A673 (cell line): ENCODE measurements at regions not wholly inside any gene's neighbourhood (a gene's known extent, or its start where the extent isn't known, plus 50 kb on each side); places are given as distances from the start of the nearest gene placed in this dataset.

ENCODE experiments used
- BruUV-seq: library from RNA; stranded (reverse); fragments of 400-500 nt; replicated peaks from 2 replicates; lab custom pipeline; 2021; lab: Mats Ljungman, UMichigan
- CTCF ChIA-PET: fragments of 300-600 bp; sonication (Branson Sonifier 250); formaldehyde crosslinking; loops from one replicate; lab custom pipeline; 2022; ENCODE audit warnings: antibody characterized with exemption; lab: Charles Lee
- POLR2A ChIA-PET: fragments of 300-600 bp; sonication (Branson Sonifier 250); formaldehyde crosslinking; loops from one replicate; lab custom pipeline; 2022; ENCODE audit warnings: antibody characterized with exemption; ENCODE audit not compliant: low non-redundant PET; lab: Charles Lee
- DNase-seq: peaks from one replicate; pipeline ENCODE4 v3.0.0-alpha.2; 2015; ENCODE audit warnings: low spot score
- H3K27ac ChIP-seq: fragments of 200-600 bp; sonication (generic); 2 replicates; pipeline ENCODE4 v1.5.1; 2016; ENCODE audit warnings: mixed run types, low read depth, mild to moderate bottlenecking, mixed read lengths, antibody characterized with exemption, low read length; ENCODE audit not compliant: poor library complexity, severe bottlenecking
- H3K27me3 ChIP-seq: fragments of 200-600 bp; sonication (generic); replicated peaks from 2 replicates; pipeline ENCODE4 v1.6.1; 2017; ENCODE audit warnings: mixed run types, low read depth, mild to moderate bottlenecking, mixed read lengths, antibody characterized with exemption, low read length; ENCODE audit not compliant: insufficient read depth, poor library complexity
- H3K36me3 ChIP-seq: fragments of 200-600 bp; sonication (generic); 2 replicates; pipeline ENCODE4 v1.6.1; 2016; ENCODE audit warnings: mixed run types, mild to moderate bottlenecking, mixed read lengths, antibody characterized with exemption, low read length; ENCODE audit not compliant: insufficient read depth, poor library complexity, severe bottlenecking
- H3K4me1 ChIP-seq: fragments of 200-600 bp; sonication (generic); 2 replicates; pipeline ENCODE4 v1.6.1; 2017; ENCODE audit warnings: mixed run types, mild to moderate bottlenecking, mixed read lengths, antibody characterized with exemption, low read length; ENCODE audit not compliant: insufficient read depth, poor library complexity, severe bottlenecking
- H3K4me3 ChIP-seq: fragments of 200-600 bp; sonication (generic); 2 replicates; pipeline ENCODE4 v1.5.1; 2016; ENCODE audit warnings: low read depth, mixed run types, mild to moderate bottlenecking, mixed read lengths, low read length; ENCODE audit not compliant: poor library complexity, severe bottlenecking
- H3K9me3 ChIP-seq: fragments of 200-600 bp; sonication (generic); 2 replicates; pipeline ENCODE4 v1.6.1; 2016; ENCODE audit warnings: mixed run types, low read depth, mild to moderate bottlenecking, mixed read lengths, antibody characterized with exemption, low read length; ENCODE audit not compliant: poor library complexity, severe bottlenecking
- EZH2 ChIP-seq: fragments of 200-600 bp; sonication (generic); IDR thresholded peaks from 2 replicates; pipeline ENCODE4 v1.6.1; 2017; ENCODE audit warnings: borderline replicate concordance, low read depth, mild to moderate bottlenecking, mixed read lengths, antibody characterized with exemption, low read length; ENCODE audit not compliant: poor library complexity, severe bottlenecking
- intact Hi-C: fragments of 100-400 bp; cut with micrococcal nuclease; formaldehyde crosslinking; loops from one replicate; pipeline ENCODE4 v1.10.0; 2022; ENCODE audit not compliant: unreplicated experiment
- TF ChIP-seq, protein P1 (sequence below): fragments of 300-800, 200-600 bp; sonication (generic); conservative IDR thresholded peaks from 2 replicates; pipeline ENCODE4 v1.5.1; 2017; ENCODE audit warnings: low read depth, mild to moderate bottlenecking, antibody characterized with exemption, low read length, moderate library complexity, mixed read lengths

DNA sequence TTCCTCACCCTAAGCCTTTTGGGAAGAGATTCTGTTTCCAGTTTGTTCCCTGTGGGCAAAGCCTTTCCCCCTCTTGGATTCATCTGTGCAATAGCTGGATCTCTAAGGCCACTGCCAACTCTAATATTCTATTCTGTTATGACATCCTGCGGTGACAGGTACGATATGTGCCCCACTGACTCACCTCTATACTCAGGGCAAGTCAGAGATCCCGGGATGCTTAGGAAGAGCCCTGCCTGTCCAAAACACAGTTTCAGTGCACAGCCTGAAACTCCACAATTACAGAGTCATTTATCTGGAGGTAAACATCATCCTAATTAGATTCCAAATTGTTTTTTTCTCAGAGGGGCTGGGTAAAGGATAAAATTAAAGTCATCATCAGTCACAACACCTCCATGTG, 190.2 kb downstream of the TFCP2L1 start:
- BruUV-seq = no TSS peak
- no peak for TF ChIP-seq EZH2
- TF ChIP-seq, protein P1, sequence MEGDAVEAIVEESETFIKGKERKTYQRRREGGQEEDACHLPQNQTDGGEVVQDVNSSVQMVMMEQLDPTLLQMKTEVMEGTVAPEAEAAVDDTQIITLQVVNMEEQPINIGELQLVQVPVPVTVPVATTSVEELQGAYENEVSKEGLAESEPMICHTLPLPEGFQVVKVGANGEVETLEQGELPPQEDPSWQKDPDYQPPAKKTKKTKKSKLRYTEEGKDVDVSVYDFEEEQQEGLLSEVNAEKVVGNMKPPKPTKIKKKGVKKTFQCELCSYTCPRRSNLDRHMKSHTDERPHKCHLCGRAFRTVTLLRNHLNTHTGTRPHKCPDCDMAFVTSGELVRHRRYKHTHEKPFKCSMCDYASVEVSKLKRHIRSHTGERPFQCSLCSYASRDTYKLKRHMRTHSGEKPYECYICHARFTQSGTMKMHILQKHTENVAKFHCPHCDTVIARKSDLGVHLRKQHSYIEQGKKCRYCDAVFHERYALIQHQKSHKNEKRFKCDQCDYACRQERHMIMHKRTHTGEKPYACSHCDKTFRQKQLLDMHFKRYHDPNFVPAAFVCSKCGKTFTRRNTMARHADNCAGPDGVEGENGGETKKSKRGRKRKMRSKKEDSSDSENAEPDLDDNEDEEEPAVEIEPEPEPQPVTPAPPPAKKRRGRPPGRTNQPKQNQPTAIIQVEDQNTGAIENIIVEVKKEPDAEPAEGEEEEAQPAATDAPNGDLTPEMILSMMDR = no peak
- no peaks in the 10 kb centered on the region for H3K4me1 ChIP-seq
- H3K4me3 ChIP-seq = no peak overlapping the region
- intact Hi-C loops = loop anchor here (5.0 kb wide), 1 partner anchor 262 kb away; no protein-coding TSS in a partner anchor
- H3K9me3 ChIP-seq = no peaks in the 10 kb centered on the region
- ChIA-PET CTCF (interaction anchor here (0.7 to 1.9 kb wide), 7 partner anchors 12 to 624 kb away, joined by 3 to 31 read pairs (median 3); no protein-coding TSS in a partner anchor), POLR2A (interaction anchor here (0.6 kb wide), 1 partner anchor 704 kb away, joined by 3 read pairs; no protein-coding TSS in a partner anchor)
- no peak overlapping the region for H3K27ac ChIP-seq
- H3K36me3 ChIP-seq = no peaks in the 10 kb centered on the region
- DNase-seq = no peak
- no peaks in the 10 kb centered on the region for H3K27me3 ChIP-seq

DNA sequence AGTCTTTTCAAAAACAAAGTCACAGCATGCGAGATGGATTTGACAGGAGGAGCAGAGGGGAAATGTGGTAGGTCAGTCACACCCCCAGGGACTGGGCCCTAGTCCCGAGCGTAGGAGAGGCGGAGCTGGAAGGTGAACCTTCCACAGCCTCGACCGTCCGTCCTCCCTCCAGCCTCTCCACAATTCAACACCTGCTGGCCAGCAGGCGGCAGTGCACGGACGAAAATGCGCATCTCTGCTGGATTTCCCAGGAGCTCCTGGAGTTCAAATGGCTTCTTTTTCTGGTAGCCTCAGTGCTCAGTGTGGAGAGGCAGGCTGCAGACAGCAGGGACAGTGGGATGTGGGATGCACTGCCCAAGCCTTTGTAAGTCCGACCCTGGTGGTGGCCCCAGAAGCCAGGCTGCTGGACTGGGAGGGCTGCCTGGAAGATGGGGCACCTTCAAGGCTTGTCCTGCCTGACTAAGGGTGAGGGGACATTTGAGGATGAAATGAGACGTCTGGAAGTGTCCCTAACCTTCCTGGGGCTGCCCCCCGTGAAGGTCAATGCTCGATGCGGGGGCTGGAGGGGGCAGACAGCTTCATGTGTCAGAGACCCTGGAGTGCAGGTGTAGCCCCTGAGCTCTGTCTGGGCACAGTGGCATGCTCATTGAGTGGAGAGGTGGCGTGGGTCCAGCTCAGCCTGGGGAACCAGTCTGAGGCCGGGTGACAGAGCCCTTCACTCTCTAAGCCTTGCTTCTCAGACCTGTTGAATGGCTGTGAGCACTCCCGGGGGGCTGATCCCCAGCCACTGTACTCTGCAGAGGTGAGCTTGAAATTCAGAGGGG, 189.5 kb downstream of the TFCP2L1 start:
- no peaks in the 10 kb centered on the region for H3K27me3 ChIP-seq
- peak; percentile 67 for DNase-seq
- CTCF ChIA-PET = interaction anchor here (0.7 to 1.9 kb wide), 5 partner anchors 13 to 623 kb away, joined by 3 to 31 read pairs (median 3); no protein-coding TSS in a partner anchor

DNA sequence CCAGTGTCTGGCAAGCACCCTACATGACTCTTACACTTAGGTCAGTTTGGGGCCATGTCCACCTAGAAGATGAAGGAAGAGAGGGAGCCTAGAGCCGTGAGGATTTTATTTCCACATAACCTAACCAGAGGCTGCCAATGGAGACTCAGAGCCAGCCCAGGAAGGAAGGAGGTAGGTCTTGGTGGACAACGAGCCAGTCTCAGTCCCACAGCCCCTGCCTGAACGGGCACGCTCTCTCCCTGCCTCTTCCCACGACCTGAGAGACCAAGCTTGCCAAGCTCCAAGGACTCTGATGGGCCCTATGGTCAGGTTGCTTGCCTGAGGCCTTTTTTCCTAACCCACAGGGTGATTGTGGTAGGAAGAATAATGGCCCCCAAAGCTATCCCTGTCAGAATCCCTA, 188.4 kb downstream of the TFCP2L1 start:
- Histone ChIP-seq H3K27me3 (peaks cover 2% of the 10 kb centered on the region), H3K36me3 (no peaks in the 10 kb centered on the region), H3K27ac (no peak overlapping the region), H3K9me3 (no peaks in the 10 kb centered on the region), H3K4me1 (no peaks in the 10 kb centered on the region), H3K4me3 (no peak overlapping the region)
- ChIA-PET POLR2A (no interaction called here), CTCF (interaction anchor here (1.9 kb wide), 1 partner anchor 259 kb away, joined by 31 read pairs; no protein-coding TSS in a partner anchor)
- DNase-seq = no peak
- intact Hi-C loops = loop anchor here (5.0 kb wide), 1 partner anchor 261 kb away; no protein-coding TSS in a partner anchor
- TF ChIP-seq, protein P1 = no peak
- TF ChIP-seq EZH2 = no peak
- BruUV-seq = no TSS peak

More for the DNA sequence above, 189.5 kb downstream of the TFCP2L1 start:
- H3K9me3 ChIP-seq = no peaks in the 10 kb centered on the region
- no peaks in the 10 kb centered on the region for H3K36me3 ChIP-seq
- POLR2A ChIA-PET = interaction anchor here (0.6 kb wide), 1 partner anchor 703 kb away, joined by 3 read pairs; no protein-coding TSS in a partner anchor
- H3K27ac ChIP-seq = no peak overlapping the region
- BruUV-seq = no TSS peak
- no peak overlapping the region for H3K4me3 ChIP-seq
- no peak for TF ChIP-seq EZH2
- TF ChIP-seq, protein P1 = peak; percentile 85
- no peaks in the 10 kb centered on the region for H3K4me1 ChIP-seq
- intact Hi-C loops = loop anchor here (5.0 kb wide), 1 partner anchor 262 kb away; no protein-coding TSS in a partner anchor
